Loucy (cell line): ENCODE measurements at regions not wholly inside any gene's neighbourhood (a gene's known extent, or its start where the extent isn't known, plus 50 kb on each side); places are given as distances from the start of the nearest gene placed in this dataset.

Experiments
- CTCF ChIP-seq: fragments of 200-600 bp; sonication (generic); conservative IDR thresholded peaks from 2 replicates; pipeline ENCODE4 v1.5.1; 2014; ENCODE audit warnings: mild to moderate bottlenecking, antibody characterized with exemption, low read length
- EZH2phosphoT487 ChIP-seq: fragments of 200-600 bp; IDR thresholded peaks from 2 replicates; pipeline ENCODE4 v1.6.1; 2018; ENCODE audit warnings: antibody characterized with exemption, mild to moderate bottlenecking, moderate library complexity, borderline replicate concordance

GRCh38 chr1:5399771-5400170 lies 592.5 kb downstream of the NPHP4 start:
- no peak for TF ChIP-seq CTCF
- no peak for TF ChIP-seq EZH2phosphoT487
